ENCODE measurements at regions not wholly inside any gene's neighbourhood (a gene's known extent, or its start where the extent isn't known, plus 50 kb on each side); places are given as distances from the start of the nearest gene placed in this dataset.
"Not testable (repeated sequence)": the region's sequence is repeated elsewhere in the genome, so short reads cannot be mapped to it uniquely, and the experiment has no call there.

DNA sequence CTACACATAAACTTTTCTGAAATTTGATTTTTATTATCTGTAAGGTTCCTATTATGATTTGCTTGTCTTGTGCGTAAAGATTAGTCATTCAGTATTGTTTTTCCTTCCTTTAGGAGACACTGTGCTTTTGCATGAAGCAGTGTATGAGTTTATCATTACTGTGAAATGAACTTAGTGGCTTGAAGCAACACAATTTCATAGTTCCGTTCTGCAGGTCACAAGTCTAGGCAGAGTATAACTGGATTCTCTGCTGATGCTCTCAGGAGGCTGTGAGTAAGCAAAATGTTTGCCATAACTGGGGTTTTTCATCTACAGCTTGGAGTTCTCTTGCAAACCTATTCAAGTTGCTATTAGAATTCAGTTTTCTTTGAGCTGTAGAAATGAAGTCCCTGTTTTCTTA, 1136.1 kb downstream of the OTOL1 start (continued):
- TF ChIP-seq, protein P1, sequence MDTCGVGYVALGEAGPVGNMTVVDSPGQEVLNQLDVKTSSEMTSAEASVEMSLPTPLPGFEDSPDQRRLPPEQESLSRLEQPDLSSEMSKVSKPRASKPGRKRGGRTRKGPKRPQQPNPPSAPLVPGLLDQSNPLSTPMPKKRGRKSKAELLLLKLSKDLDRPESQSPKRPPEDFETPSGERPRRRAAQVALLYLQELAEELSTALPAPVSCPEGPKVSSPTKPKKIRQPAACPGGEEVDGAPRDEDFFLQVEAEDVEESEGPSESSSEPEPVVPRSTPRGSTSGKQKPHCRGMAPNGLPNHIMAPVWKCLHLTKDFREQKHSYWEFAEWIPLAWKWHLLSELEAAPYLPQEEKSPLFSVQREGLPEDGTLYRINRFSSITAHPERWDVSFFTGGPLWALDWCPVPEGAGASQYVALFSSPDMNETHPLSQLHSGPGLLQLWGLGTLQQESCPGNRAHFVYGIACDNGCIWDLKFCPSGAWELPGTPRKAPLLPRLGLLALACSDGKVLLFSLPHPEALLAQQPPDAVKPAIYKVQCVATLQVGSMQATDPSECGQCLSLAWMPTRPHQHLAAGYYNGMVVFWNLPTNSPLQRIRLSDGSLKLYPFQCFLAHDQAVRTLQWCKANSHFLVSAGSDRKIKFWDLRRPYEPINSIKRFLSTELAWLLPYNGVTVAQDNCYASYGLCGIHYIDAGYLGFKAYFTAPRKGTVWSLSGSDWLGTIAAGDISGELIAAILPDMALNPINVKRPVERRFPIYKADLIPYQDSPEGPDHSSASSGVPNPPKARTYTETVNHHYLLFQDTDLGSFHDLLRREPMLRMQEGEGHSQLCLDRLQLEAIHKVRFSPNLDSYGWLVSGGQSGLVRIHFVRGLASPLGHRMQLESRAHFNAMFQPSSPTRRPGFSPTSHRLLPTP (IDR thresholded peaks at IDR 0.05; ENCODE audit: borderline replicate concordance, extremely low read depth, insufficient read length), result no peak
- TF ChIP-seq HOMEZ (CRISPR knock-in tag; IDR thresholded peaks at IDR 0.05) (no peak), RUNX1 (IDR thresholded peaks at IDR 0.05; ENCODE audit: low read depth) (no peak), PTBP1 (IDR thresholded peaks at IDR 0.05; ENCODE audit: low read depth, low read length) (no peak)

GRCh38 chr3:162640208-162640607, 1143.6 kb downstream of the OTOL1 start:
- in situ Hi-C loops (cut with MboI); H2AFZ ChIP-seq (ENCODE audit: low read depth, low read length); H3K27me3 ChIP-seq (ENCODE audit: control insufficient read depth in 2 of 2, insufficient read depth in 2 of 2, low read length in 2 of 2); H3K9me1 ChIP-seq (ENCODE audit: control insufficient read depth, insufficient read depth, low read length); intact Hi-C loops (cut with micrococcal nuclease); H3K36me3 ChIP-seq (ENCODE audit: control insufficient read depth, insufficient read depth, low read length); H3K9me3 ChIP-seq (replicated peaks; ENCODE audit: control insufficient read depth, insufficient read depth, low read depth, low read length); H3K9ac ChIP-seq (ENCODE audit: insufficient read depth in 1 of 2, low read depth in 2 of 2, low read length in 2 of 2); H3K4me1 ChIP-seq (replicated peaks in 1 of 2; ENCODE audit: control insufficient read depth in 2 of 2, insufficient read depth in 2 of 2, low read length in 2 of 2); FAIRE-seq; ATAC-seq; POLR2A ChIA-PET; H3K4me2 ChIP-seq (ENCODE audit: insufficient read depth, low read length); H3K4me3 ChIP-seq; H4K20me1 ChIP-seq (replicated peaks; ENCODE audit: control insufficient read depth, insufficient read depth, low read length); CTCF ChIA-PET (ENCODE audit: low intra/inter-chr PET ratio); H3K79me2 ChIP-seq (ENCODE audit: control insufficient read depth, insufficient read depth, low read length); H3K27ac ChIP-seq (ENCODE audit: extremely low read depth, low read depth, low read length); DNase-seq (ENCODE audit: extremely low read depth in 1 of 4, low spot score in 3 of 4); BruUV-seq (replicated peaks): not testable (repeated sequence)
- 0% methylated on average over 12 of the region's 13 CpGs for WGBS (ENCODE audit: insufficient coverage, low coverage, missing lambda C conversion rate)
